Astrocyte (in vitro differentiated cells and primary cell): ENCODE measurements at regions not wholly inside any gene's neighbourhood (a gene's known extent, or its start where the extent isn't known, plus 50 kb on each side); places are given as distances from the start of the nearest gene placed in this dataset.

Experiments
- DNase-seq: peaks from one replicate; pipeline ENCODE4 v3.0.0-alpha.2; 2010; ENCODE audit warnings: low read depth
- FAIRE-seq: peaks from 2 replicates; lab custom pipeline; 2011; peaks lifted over from hg19 to GRCh38; lab: Jason Lieb, UNC
- H2AFZ ChIP-seq: 2 replicates; pipeline ENCODE4 v1.6.0; 2012; ENCODE audit warnings: low read depth, low read length, inconsistent platforms
- H3K27ac ChIP-seq: 2 replicates; pipeline ENCODE4 v1.5.1; 2011; ENCODE audit warnings: low read depth, low read length, inconsistent platforms
- H3K27me3 ChIP-seq: 2 replicates; pipeline ENCODE4 v1.6.0; 2011; ENCODE audit warnings: low read length, inconsistent platforms; ENCODE audit not compliant: insufficient read depth
- H3K36me3 ChIP-seq: 2 replicates; pipeline ENCODE4 v1.5.1; 2011; ENCODE audit warnings: low read length, inconsistent platforms; ENCODE audit not compliant: insufficient read depth
- H3K4me1 ChIP-seq: 2 replicates; pipeline ENCODE4 v1.5.1; 2011; ENCODE audit warnings: low read length, inconsistent platforms; ENCODE audit not compliant: insufficient read depth
- H3K4me2 ChIP-seq: 2 replicates; pipeline ENCODE4 v1.6.0; 2012; ENCODE audit warnings: low read length, inconsistent platforms
- H3K4me3 ChIP-seq: 2 replicates; pipeline ENCODE4 v1.5.1; 2011; ENCODE audit warnings: low read depth, mild to moderate bottlenecking, low read length, inconsistent platforms; ENCODE audit not compliant: insufficient read depth
- H3K79me2 ChIP-seq: 2 replicates; pipeline ENCODE4 v1.6.0; 2012; ENCODE audit warnings: mild to moderate bottlenecking, low read length, inconsistent platforms; ENCODE audit not compliant: insufficient read depth
- H3K9ac ChIP-seq: 2 replicates; pipeline ENCODE4 v1.6.0; 2012; ENCODE audit warnings: mild to moderate bottlenecking, low read length, inconsistent platforms
- H3K9me3 ChIP-seq: 2 replicates; pipeline ENCODE4 v1.5.1; 2012; ENCODE audit warnings: low read depth, mild to moderate bottlenecking, low read length, inconsistent platforms; ENCODE audit not compliant: insufficient read depth
- H4K20me1 ChIP-seq: 2 replicates; pipeline ENCODE4 v1.6.0; 2012; ENCODE audit warnings: low read length, inconsistent platforms; ENCODE audit not compliant: insufficient read depth
- H3K27ac Mint-ChIP-seq: one replicate; pipeline ENCODE4 v1.8.0; 2021; ENCODE audit warnings: mild to moderate bottlenecking, mixed read lengths; ENCODE audit not compliant: unreplicated experiment
- H3K27me3 Mint-ChIP-seq: one replicate; pipeline ENCODE4 v1.8.0; 2021; ENCODE audit warnings: low read depth, mixed read lengths; ENCODE audit not compliant: unreplicated experiment
- H3K36me3 Mint-ChIP-seq: one replicate; pipeline ENCODE4 v1.8.0; 2021; ENCODE audit warnings: low read depth, mixed read lengths; ENCODE audit not compliant: unreplicated experiment
- H3K4me1 Mint-ChIP-seq: one replicate; pipeline ENCODE4 v1.8.0; 2021; ENCODE audit warnings: low read depth, mixed read lengths; ENCODE audit not compliant: unreplicated experiment
- H3K4me3 Mint-ChIP-seq: one replicate; pipeline ENCODE4 v1.8.0; 2021; ENCODE audit warnings: mild to moderate bottlenecking, moderate library complexity, mixed read lengths; ENCODE audit not compliant: unreplicated experiment
- H3K9me3 Mint-ChIP-seq: one replicate; pipeline ENCODE4 v1.8.0; 2021; ENCODE audit warnings: mild to moderate bottlenecking, mixed read lengths; ENCODE audit not compliant: unreplicated experiment
- EZH2 ChIP-seq: IDR thresholded peaks from 2 replicates; pipeline ENCODE4 v1.6.1; 2012; ENCODE audit warnings: mild to moderate bottlenecking, low read length, inconsistent platforms; ENCODE audit not compliant: insufficient read depth
- TF ChIP-seq, protein P1 (sequence below): IDR thresholded peaks from 2 replicates; pipeline ENCODE4 v1.5.1; 2011; ENCODE audit warnings: low read depth, mild to moderate bottlenecking, inconsistent platforms, low read length, moderate library complexity; ENCODE audit not compliant: insufficient read depth

DNA sequence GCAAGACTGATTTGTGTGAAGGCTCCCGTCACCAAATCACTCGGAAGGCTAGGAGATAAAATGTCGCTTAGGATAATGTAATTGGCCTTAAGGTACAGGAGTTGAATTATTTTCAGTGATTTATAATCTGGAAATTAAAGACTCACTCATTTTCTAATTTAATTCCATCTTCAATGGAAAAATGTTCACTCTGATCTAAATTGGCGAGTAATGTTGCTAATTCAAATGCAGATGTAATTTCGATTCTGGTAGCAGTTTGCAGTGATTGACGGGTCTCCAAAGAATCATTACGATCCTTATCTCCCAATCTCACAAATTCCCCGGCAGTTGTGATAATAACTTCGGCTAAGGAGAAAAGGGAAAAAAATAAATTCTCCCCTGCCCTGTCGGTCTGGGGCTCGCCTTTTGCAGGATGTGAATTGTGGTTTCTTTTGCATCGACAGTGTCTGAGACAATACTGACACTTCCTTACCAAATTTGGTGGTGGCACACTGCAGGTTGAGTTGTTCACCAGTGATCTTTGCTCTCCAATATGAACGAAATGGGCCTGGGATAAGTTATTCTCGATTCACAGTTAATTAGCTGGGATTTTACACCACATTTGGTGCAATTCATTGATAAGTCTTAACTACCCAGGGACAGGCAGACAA lies 215.1 kb upstream of the GPR26 start:
- H3K27me3 ChIP-seq, result no peaks in the 10 kb centered on the region
- no peak overlapping the region for H3K27ac ChIP-seq
- DNase-seq, result no peak
- no peaks in the 10 kb centered on the region for H3K36me3 ChIP-seq
- H2AFZ ChIP-seq, result no peak overlapping the region
- H3K4me3 Mint-ChIP-seq, result no peak overlapping the region
- H4K20me1 ChIP-seq, result no peaks in the 10 kb centered on the region
- no peak overlapping the region for H3K4me3 ChIP-seq
- no peaks in the 10 kb centered on the region for H3K79me2 ChIP-seq
- no peak overlapping the region for H3K4me2 ChIP-seq
- peaks cover 2% of the 10 kb centered on the region for H3K9me3 Mint-ChIP-seq
- H3K4me1 ChIP-seq, result no peaks in the 10 kb centered on the region
- no peak overlapping the region for H3K27ac Mint-ChIP-seq
- no peak for FAIRE-seq
- TF ChIP-seq, protein P1, sequence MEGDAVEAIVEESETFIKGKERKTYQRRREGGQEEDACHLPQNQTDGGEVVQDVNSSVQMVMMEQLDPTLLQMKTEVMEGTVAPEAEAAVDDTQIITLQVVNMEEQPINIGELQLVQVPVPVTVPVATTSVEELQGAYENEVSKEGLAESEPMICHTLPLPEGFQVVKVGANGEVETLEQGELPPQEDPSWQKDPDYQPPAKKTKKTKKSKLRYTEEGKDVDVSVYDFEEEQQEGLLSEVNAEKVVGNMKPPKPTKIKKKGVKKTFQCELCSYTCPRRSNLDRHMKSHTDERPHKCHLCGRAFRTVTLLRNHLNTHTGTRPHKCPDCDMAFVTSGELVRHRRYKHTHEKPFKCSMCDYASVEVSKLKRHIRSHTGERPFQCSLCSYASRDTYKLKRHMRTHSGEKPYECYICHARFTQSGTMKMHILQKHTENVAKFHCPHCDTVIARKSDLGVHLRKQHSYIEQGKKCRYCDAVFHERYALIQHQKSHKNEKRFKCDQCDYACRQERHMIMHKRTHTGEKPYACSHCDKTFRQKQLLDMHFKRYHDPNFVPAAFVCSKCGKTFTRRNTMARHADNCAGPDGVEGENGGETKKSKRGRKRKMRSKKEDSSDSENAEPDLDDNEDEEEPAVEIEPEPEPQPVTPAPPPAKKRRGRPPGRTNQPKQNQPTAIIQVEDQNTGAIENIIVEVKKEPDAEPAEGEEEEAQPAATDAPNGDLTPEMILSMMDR, result no peak
- no peak for TF ChIP-seq EZH2
- peaks cover 20% of the 10 kb centered on the region for H3K27me3 Mint-ChIP-seq
- no peak overlapping the region for H3K9ac ChIP-seq
- peaks cover 8% of the 10 kb centered on the region for H3K4me1 Mint-ChIP-seq
- no peaks in the 10 kb centered on the region for H3K9me3 ChIP-seq
- peaks cover 2% of the 10 kb centered on the region for H3K36me3 Mint-ChIP-seq

DNA sequence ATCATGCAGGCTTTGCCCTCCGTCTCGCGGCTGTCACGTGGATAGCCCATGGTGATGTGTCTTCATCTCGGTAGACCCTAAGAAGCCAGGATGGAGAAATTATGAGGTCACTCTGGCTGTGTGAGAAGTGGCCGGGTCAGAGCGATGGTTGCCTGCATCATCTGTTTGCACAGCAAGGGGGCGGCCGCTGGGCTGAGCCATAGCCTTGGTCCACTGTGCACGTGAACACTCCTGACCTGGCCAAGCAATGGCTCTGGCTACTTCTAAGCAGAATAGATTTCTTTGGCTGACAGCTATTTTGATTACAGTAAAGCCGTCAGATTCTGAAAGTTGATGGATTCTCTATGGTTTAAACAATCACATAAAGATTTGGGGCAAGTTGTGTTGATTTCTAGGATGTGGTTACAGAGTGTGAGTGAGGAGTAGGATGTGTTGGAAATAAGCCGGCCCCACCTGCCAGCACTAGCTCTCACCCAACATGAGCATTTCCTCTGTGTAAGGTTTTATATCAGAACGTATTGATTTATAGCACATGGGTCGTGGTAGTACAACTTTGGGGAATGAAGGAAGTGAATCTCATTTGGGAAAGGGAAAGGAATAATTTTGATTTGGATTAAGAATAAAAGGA lies 214.4 kb upstream of the GPR26 start:
- H3K27ac Mint-ChIP-seq, result no peak overlapping the region
- FAIRE-seq (no peak), DNase-seq (no peak)
- peaks cover 2% of the 10 kb centered on the region for H3K9me3 Mint-ChIP-seq
- H3K4me1 ChIP-seq, result no peaks in the 10 kb centered on the region
- no peaks in the 10 kb centered on the region for H3K79me2 ChIP-seq
- H3K27ac ChIP-seq, result no peak overlapping the region
- no peaks in the 10 kb centered on the region for H3K36me3 ChIP-seq
- no peak overlapping the region for H3K4me3 ChIP-seq
- no peak overlapping the region for H3K4me2 ChIP-seq
- H3K9me3 ChIP-seq, result no peaks in the 10 kb centered on the region
- H2AFZ ChIP-seq, result no peak overlapping the region
- no peaks in the 10 kb centered on the region for H4K20me1 ChIP-seq
- H3K9ac ChIP-seq, result no peak overlapping the region
- no peaks in the 10 kb centered on the region for H3K27me3 ChIP-seq
- no peak overlapping the region for H3K4me3 Mint-ChIP-seq
- peaks cover 9% of the 10 kb centered on the region for H3K4me1 Mint-ChIP-seq
- TF ChIP-seq, protein P1, result no peak
- TF ChIP-seq EZH2, result no peak
- H3K27me3 Mint-ChIP-seq, result peaks cover 16% of the 10 kb centered on the region
- H3K36me3 Mint-ChIP-seq, result peaks cover 2% of the 10 kb centered on the region

DNA sequence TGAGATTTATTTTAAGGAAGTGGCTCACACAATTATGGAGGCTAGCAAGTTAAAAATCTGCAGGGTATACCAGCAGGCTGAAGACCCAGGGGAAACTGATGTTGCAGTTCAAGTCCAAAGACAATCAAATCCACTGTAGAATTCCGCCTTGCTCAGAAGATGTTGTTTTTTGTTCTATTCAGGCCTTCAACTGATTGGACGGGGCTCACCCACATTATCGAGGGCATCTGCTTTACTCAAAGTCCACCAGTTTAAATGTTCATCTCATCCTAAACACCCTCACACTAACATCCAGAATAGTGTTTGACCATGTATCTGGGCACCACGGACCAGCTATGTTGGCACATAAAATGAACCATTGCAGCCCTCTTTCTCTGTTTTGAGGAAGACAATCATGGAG lies 211.2 kb upstream of the GPR26 start:
- peaks cover 35% of the 10 kb centered on the region for H3K27me3 Mint-ChIP-seq
- no peaks in the 10 kb centered on the region for H3K4me1 ChIP-seq

More for the DNA sequence above, 211.2 kb upstream of the GPR26 start:
- Mint-ChIP-seq H3K27ac (no peak overlapping the region), H3K4me3 (no peak overlapping the region), H3K36me3 (peaks cover 2% of the 10 kb centered on the region), H3K4me1 (peaks cover 9% of the 10 kb centered on the region), H3K9me3 (peaks cover 2% of the 10 kb centered on the region)
- Histone ChIP-seq H3K27me3 (no peaks in the 10 kb centered on the region), H3K9me3 (no peaks in the 10 kb centered on the region), H3K79me2 (no peaks in the 10 kb centered on the region), H2AFZ (no peak overlapping the region), H3K4me3 (no peak overlapping the region), H3K36me3 (no peaks in the 10 kb centered on the region), H3K4me2 (no peak overlapping the region), H3K9ac (no peak overlapping the region), H3K27ac (no peak overlapping the region), H4K20me1 (no peaks in the 10 kb centered on the region)
- TF ChIP-seq EZH2, result no peak
- TF ChIP-seq, protein P1, result no peak
- FAIRE-seq, result no peak
- no peak for DNase-seq
